Loucy (cell line): ENCODE measurements at regions not wholly inside any gene's neighbourhood (a gene's known extent, or its start where the extent isn't known, plus 50 kb on each side); places are given as distances from the start of the nearest gene placed in this dataset.

Experiments
- EZH2phosphoT487 ChIP-seq: fragments of 200-600 bp; IDR thresholded peaks from 2 replicates; pipeline ENCODE4 v1.6.1; 2018; ENCODE audit warnings: antibody characterized with exemption, mild to moderate bottlenecking, moderate library complexity, borderline replicate concordance
- TF ChIP-seq, protein P1 (sequence below): fragments of 200-600 bp; sonication (generic); conservative IDR thresholded peaks from 2 replicates; pipeline ENCODE4 v1.5.1; 2014; ENCODE audit warnings: mild to moderate bottlenecking, antibody characterized with exemption, low read length

DNA sequence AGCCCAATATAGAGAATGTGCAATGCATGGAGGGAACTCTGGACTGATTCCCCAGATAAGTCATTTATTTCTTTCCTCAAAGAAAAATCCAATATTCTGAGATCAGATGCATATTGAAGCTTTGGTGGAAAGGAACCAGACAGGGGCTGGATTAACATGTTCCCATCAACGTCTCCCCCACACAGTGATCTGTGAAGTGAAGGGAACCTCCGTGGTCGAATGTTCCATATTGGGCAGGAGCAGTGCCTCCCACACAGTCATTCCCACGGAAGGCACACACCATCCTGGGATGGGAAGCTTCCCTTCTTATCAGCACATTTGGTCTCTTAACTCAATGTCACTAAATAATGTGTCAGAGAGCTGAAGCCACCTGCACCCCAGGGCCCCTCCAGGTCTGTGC is 247.1 kb downstream of the BCL11B start:
- TF ChIP-seq, protein P1, sequence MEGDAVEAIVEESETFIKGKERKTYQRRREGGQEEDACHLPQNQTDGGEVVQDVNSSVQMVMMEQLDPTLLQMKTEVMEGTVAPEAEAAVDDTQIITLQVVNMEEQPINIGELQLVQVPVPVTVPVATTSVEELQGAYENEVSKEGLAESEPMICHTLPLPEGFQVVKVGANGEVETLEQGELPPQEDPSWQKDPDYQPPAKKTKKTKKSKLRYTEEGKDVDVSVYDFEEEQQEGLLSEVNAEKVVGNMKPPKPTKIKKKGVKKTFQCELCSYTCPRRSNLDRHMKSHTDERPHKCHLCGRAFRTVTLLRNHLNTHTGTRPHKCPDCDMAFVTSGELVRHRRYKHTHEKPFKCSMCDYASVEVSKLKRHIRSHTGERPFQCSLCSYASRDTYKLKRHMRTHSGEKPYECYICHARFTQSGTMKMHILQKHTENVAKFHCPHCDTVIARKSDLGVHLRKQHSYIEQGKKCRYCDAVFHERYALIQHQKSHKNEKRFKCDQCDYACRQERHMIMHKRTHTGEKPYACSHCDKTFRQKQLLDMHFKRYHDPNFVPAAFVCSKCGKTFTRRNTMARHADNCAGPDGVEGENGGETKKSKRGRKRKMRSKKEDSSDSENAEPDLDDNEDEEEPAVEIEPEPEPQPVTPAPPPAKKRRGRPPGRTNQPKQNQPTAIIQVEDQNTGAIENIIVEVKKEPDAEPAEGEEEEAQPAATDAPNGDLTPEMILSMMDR = no peak
- TF ChIP-seq EZH2phosphoT487 = no peak
